Omental fat pad (tissue), 3 donors: ENCODE measurements at regions not wholly inside any gene's neighbourhood (a gene's known extent, or its start where the extent isn't known, plus 50 kb on each side); places are given as distances from the start of the nearest gene placed in this dataset.

Experiments used
- ATAC-seq: fragments of 150-250 bp; one replicate; pipeline ENCODE4 v1.9.1; 2016; ENCODE audit warnings: mild to moderate bottlenecking, moderate library complexity; ENCODE audit not compliant: low FRiP score
- DNase-seq: peaks from one replicate; pipeline ENCODE4 v3.0.0-alpha.2; 2019; ENCODE audit warnings: low spot score
- CTCF ChIP-seq, 3 donors: fragments of 450-650 bp; IDR thresholded peaks; one replicate each; pipeline ENCODE4 v1.5.1; 2016 to 2017; ENCODE audit warnings: antibody characterized with exemption in 3 of 3, mild to moderate bottlenecking in 3 of 3, moderate library complexity in 2 of 3

GRCh38 chr4:175891851-175892250 is 79.8 kb upstream of the GPM6A start:
- DNase-seq (no peak), ATAC-seq (no peak)
- no peak for TF ChIP-seq CTCF (IDR thresholded peaks at IDR 0.05)

- no peak for TF ChIP-seq CTCF (IDR thresholded peaks at IDR 0.05)
These were observed 93.9 kb upstream of the GPM6A start for GRCh38 chr4:175905925-175906324.

GRCh38 chr4:175906384-175906783 is 94.3 kb upstream of the GPM6A start:
- no peak for DNase-seq
- no peak for ATAC-seq
- TF ChIP-seq CTCF (IDR thresholded peaks at IDR 0.05): no peak

More at GRCh38 chr4:175905925-175906324, 93.9 kb upstream of the GPM6A start:
- ATAC-seq (no peak), DNase-seq (no peak)

GRCh38 chr4:175910700-175911099 is 98.6 kb upstream of the GPM6A start:
- DNase-seq (no peak), ATAC-seq (no peak)
- no peak for TF ChIP-seq CTCF (IDR thresholded peaks at IDR 0.05)

- no peak for TF ChIP-seq CTCF (IDR thresholded peaks at IDR 0.05)
- DNase-seq (no peak), ATAC-seq (no peak)
These were observed 104.7 kb upstream of the GPM6A start for GRCh38 chr4:175916626-175917351.

GRCh38 chr4:175927121-175927520 is 115.1 kb upstream of the GPM6A start:
- no peak for ATAC-seq
- no peak for TF ChIP-seq CTCF (IDR thresholded peaks at IDR 0.05)
- DNase-seq: no peak

GRCh38 chr4:175929441-175929840 is 117.4 kb upstream of the GPM6A start:
- no peak for TF ChIP-seq CTCF (IDR thresholded peaks at IDR 0.05)
- DNase-seq (no peak), ATAC-seq (no peak)
